T-helper 1 cell (primary cell): ENCODE measurements at regions not wholly inside any gene's neighbourhood (a gene's known extent, or its start where the extent isn't known, plus 50 kb on each side); places are given as distances from the start of the nearest gene placed in this dataset.
"Not testable (repeated sequence)": the region's sequence is repeated elsewhere in the genome, so short reads cannot be mapped to it uniquely, and the experiment has no call there.

Experiments
- DNase-seq, 5 donors: peaks; one replicate each; pipeline ENCODE4 v3.0.0-alpha.2; 2012 to 2020

DNA sequence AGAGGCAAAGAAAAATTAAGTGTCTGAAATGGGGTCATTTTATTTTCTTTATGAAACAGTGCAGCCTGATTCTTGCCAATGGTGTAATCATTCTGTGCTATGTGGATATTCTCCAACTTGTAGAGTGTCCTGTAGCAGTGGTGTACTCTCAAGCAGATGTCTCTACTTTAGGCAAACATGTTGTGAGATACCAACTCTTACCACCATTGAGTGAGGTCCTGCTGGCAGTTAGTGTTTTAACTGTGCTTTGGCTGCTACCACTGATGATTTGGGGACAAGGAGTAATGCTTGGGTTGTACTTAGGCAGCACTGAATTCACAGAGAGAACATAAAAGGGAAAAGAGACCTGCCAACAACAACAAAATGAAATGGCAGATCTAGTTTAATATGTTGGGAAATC lies 122.5 kb downstream of the APIP start:
- no peak for DNase-seq

DNA sequence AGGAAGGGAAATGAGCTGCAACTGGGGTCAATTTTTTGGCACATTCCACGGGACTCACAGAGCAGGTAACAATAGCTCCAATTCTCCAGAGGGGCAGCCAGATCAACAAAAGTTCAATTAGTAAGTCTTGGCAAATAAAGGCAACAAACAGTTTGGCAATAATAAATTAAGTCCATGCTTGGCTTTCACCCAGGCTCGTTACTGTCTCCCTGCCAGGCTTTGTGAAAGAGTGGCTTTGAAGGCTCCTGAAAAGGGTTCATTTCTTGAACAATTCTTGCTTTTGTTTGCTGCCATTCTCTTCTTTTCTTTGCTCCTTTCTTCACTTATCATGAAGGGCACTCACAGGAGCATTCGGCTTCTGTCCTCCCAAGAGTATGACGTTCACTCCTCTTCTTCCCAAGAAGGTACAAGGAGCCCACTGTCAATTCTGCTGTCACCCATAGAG lies 123.3 kb downstream of the APIP start:
- no peak for DNase-seq

DNA sequence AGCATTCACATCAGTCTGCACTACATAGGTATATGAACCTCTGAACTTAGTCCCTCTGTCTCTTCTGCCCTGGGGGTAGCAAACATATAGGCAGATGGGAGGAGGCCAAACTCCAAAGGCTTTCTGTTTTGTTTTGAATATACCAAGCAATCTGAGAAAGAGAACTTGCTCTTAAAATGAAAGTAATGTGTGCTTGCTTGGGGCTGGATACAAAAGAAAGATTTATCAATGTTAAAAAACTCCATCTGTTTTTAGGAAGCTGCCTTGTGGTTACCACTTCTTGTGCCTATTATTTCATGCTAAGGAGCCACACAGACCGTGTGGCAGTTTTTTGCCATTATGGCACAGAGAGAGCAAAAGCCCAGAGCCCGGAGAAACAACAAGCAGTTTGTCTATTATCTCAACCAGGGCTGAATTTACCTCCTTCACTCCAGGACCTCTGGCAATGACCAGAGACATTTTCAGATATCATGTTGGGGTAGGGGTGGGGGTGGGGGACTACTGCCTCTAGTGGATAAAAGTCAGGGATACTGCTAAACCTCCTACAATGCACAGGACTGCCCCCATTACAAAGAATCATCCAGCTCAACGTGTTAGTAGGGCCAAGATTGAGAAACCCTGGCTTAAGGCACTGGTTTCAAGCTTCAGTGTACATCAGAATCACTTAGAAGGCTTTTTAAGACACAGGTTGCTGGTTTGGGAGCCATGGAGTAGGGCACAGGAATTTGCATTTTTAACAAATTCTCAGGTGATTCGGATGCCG lies 124.2 kb downstream of the APIP start:
- DNase-seq: peak in 1 of 5 donors; percentile 17

GRCh38 chr11:34790620-34791019 lies 125.6 kb downstream of the APIP start:
- no peak for DNase-seq

DNA sequence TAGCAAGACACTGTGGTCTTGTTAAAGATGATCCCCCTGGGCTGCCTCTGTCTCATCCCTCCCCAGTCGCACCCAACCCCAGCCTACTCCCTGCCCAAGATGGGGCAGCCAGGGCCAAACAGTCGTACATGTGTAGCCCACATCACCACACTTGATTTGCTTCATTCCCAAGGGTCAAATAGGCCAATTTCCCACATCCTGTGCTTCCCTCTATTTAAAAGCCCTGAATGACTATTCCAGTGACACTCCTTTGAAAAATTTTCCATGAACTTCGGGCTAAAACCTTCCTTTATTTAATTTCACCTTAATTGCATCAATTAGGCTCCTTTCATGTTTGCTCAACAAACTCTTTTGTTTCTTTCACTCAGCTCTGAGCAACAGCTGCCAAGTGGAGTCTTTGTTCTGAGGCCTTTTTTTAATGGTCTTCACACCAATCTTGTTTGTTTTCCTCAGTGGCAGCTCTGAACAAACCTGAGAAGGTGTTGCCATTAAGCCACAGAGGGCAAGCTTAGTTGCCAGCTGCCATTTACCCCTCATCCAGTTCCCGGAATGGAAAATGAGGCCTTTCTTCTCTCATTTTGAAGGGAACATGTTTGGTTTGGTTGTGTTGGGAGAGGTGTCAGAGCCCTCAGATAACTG lies 126.9 kb downstream of the APIP start:
- DNase-seq: no peak

GRCh38 chr11:34788642-34789041 lies 127.5 kb downstream of the APIP start:
- no peak for DNase-seq

- DNase-seq: no peak
These were observed 128.3 kb downstream of the APIP start for GRCh38 chr11:34787895-34788294.

DNA sequence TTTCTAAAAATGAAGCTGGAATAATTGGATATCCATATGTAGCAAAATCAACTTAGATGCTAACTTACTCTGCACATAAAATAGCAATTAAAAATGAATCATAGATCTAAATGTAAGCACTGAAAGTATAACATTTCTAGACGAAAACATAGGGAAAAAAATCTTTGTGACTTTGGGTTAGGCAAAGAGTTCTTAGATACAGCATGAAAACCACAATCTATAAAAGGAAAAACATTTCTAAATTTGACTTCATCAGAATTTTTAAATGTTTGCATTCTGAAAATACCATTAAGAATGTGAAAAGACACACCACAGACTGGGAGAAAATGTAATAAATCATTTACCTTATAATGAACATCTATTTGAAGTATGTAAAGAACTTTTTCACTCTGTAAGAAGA lies 128.8 kb downstream of the APIP start:
- no peak for DNase-seq

- DNase-seq: no peak
These were observed 131.8 kb downstream of the APIP start for GRCh38 chr11:34784318-34784841.

- DNase-seq: no peak
These were observed 132.3 kb downstream of the APIP start for GRCh38 chr11:34783816-34784317.

DNA sequence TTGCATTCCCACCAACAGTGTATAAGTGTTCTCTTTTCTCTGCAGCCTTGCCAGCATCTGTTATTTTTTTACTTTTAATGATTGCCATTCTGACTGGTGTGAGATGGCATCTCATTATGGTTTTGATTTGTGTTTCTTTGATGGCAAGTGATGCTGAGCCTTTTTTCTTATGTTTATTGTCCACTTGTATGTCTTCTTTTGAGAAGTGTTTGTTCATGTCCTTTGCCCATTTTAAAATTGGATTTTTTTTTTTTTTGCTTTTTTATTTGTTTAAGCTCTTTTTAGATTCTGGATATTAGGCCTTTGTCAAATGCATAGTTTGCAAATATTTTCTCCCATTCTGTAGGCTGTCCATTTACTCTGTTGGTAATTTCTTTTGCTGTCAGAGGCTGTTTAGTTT lies 134.4 kb downstream of the APIP start:
- DNase-seq: not testable (repeated sequence)

GRCh38 chr11:34775417-34775888 lies 140.7 kb downstream of the APIP start:
- DNase-seq: no peak

- DNase-seq: no peak
These were observed 141.6 kb downstream of the APIP start for GRCh38 chr11:34774604-34775003.

DNA sequence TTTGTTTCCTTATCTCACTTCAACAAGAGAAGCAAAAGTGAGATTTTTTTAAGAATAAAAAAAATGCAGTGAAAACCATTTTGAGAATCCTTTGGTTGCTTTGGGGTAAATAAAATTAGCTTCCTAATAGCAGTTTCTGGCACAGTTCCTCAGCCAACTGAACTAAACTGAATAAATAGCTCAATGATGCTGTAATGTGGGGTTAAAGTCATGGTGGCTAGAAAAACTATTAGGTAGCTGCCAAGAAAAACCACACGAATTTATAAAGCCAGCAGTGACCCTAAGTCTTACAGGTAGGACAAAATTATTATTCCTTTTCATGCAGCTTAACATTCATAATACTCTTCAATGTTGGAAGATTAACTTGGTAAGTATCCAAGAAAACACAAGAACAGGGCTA lies 142.4 kb downstream of the APIP start:
- DNase-seq: no peak

DNA sequence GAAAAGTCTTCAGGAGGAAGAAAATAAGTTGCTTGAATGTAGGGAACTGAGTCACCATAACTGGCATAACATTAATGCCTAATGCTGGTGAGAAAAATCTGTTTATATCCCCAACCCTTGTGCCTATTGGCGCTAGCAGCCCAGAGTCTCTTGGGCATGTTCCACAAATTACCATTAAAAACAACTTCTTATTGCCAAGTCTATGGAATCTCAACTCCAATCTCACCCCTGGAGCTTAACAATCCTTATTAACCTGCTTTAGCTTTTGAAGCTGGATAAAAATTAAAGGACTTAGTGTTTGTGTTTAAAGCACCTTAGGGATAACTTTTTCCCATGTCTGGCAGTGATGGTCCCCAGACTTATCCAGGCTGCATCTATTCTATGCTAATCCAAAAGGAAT lies 143.0 kb downstream of the APIP start:
- no peak for DNase-seq

- DNase-seq: no peak
These were observed 146.1 kb downstream of the APIP start for GRCh38 chr11:34770111-34770510.

DNA sequence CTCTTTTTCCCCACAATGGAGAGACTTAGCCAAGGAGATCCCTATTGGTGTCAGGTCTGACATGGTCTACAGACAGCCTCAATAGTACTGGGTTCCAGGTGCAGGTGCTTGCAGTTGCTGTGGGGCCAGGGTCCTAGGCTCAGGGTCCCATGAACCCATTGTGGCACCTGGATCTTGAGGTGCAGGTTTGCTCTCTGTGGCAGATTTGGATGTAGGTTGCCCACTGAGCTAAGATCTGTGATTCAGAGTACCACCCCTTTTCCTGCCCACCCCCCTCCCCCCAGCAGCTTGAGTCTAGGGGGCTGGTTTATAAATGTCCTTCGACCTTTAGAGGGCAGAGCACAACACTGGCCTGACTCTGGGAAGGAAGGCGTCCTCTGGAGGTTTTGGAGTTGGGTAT lies 147.0 kb downstream of the APIP start:
- no peak for DNase-seq

- not testable (repeated sequence) for DNase-seq
These were observed 141.7 kb downstream of the EHF start for GRCh38 chr11:34762625-34763024.

GRCh38 chr11:34758262-34758661 lies 137.4 kb downstream of the EHF start:
- no peak for DNase-seq

DNA sequence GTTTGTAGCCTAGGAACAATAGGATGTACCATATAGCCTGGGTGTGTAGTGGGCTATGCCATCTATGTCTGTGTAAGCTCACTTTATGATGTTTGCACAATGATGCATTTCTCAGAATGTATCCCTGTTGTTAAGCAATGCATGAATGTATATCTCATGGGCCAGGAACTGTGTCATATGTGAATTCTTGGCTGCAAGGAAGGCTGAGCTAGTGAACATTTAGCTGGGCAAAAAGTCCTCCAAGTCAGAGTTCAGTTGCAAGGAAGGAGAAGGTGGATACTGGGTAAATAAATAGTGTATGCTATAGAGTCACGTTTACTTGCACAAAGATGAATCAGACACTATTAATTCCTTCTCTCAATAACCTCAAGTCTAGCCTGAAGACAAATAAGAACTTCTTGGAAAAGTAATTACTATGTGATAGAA lies 136.1 kb downstream of the EHF start:
- no peak for DNase-seq

- no peak for DNase-seq
These were observed 135.7 kb downstream of the EHF start for GRCh38 chr11:34756591-34756990.

- no peak for DNase-seq
These were observed 134.8 kb downstream of the EHF start for GRCh38 chr11:34755671-34756070.

- DNase-seq: no peak
These were observed 133.4 kb downstream of the EHF start for GRCh38 chr11:34754171-34754823.
